ENCODE measurements at regions not wholly inside any gene's neighbourhood (a gene's known extent, or its start where the extent isn't known, plus 50 kb on each side); places are given as distances from the start of the nearest gene placed in this dataset.

GRCh38 chr2:216787851-216788540 is 71.9 kb downstream of the TNP1 start:
- TF ChIP-seq POLR2A (IDR thresholded peaks at IDR 0.05; ENCODE audit: extremely low read depth, insufficient read length) (no peak), CTCF (IDR thresholded peaks at IDR 0.05; ENCODE audit: low read depth, low read length) (no peak), MYC (IDR thresholded peaks at IDR 0.05; ENCODE audit: low read depth, low read length) (no peak), MAX (IDR thresholded peaks at IDR 0.05; ENCODE audit: low read depth, low read length) (no peak)
- H3K4me3 ChIP-seq (ENCODE audit: low read depth, low read length) = no peak overlapping the region
- DNase-seq (ENCODE audit: low read depth) = no peak

- DNase-seq (ENCODE audit: low read depth) = no peak
- TF ChIP-seq CTCF (IDR thresholded peaks at IDR 0.05; ENCODE audit: low read depth, low read length) (no peak), MAX (IDR thresholded peaks at IDR 0.05; ENCODE audit: low read depth, low read length) (no peak), POLR2A (IDR thresholded peaks at IDR 0.05; ENCODE audit: extremely low read depth, insufficient read length) (no peak), MYC (IDR thresholded peaks at IDR 0.05; ENCODE audit: low read depth, low read length) (no peak)
Observed at GRCh38 chr2:216786676-216787075, 73.2 kb downstream of the TNP1 start.

GRCh38 chr2:216784456-216784855 is 75.4 kb downstream of the TNP1 start:
- no peak for TF ChIP-seq CTCF (IDR thresholded peaks at IDR 0.05; ENCODE audit: low read depth, low read length)
- TF ChIP-seq MYC (IDR thresholded peaks at IDR 0.05; ENCODE audit: low read depth, low read length) = no peak
- no peak for TF ChIP-seq POLR2A (IDR thresholded peaks at IDR 0.05; ENCODE audit: extremely low read depth, insufficient read length)
- TF ChIP-seq MAX (IDR thresholded peaks at IDR 0.05; ENCODE audit: low read depth, low read length) = no peak
- H3K4me3 ChIP-seq (ENCODE audit: low read depth, low read length) = no peak overlapping the region
- no peak for DNase-seq (ENCODE audit: low read depth)

More at GRCh38 chr2:216786676-216787075, 73.2 kb downstream of the TNP1 start:
- H3K4me3 ChIP-seq (ENCODE audit: low read depth, low read length) = no peak overlapping the region

GRCh38 chr2:216781709-216782108 is 78.2 kb downstream of the TNP1 start:
- TF ChIP-seq POLR2A (IDR thresholded peaks at IDR 0.05; ENCODE audit: extremely low read depth, insufficient read length) (no peak), MAX (IDR thresholded peaks at IDR 0.05; ENCODE audit: low read depth, low read length) (no peak), CTCF (IDR thresholded peaks at IDR 0.05; ENCODE audit: low read depth, low read length) (no peak), MYC (IDR thresholded peaks at IDR 0.05; ENCODE audit: low read depth, low read length) (no peak)
- H3K4me3 ChIP-seq (ENCODE audit: low read depth, low read length) = no peak overlapping the region
- DNase-seq (ENCODE audit: low read depth) = no peak

GRCh38 chr2:216780843-216781242 is 79.0 kb downstream of the TNP1 start:
- TF ChIP-seq MYC (IDR thresholded peaks at IDR 0.05; ENCODE audit: low read depth, low read length) (no peak), MAX (IDR thresholded peaks at IDR 0.05; ENCODE audit: low read depth, low read length) (no peak), CTCF (IDR thresholded peaks at IDR 0.05; ENCODE audit: low read depth, low read length) (no peak), POLR2A (IDR thresholded peaks at IDR 0.05; ENCODE audit: extremely low read depth, insufficient read length) (no peak)

More at GRCh38 chr2:216780843-216781242, 79.0 kb downstream of the TNP1 start:
- no peak overlapping the region for H3K4me3 ChIP-seq (ENCODE audit: low read depth, low read length)
- DNase-seq (ENCODE audit: low read depth) = no peak
